IMR-90 (cell line): ENCODE measurements at regions not wholly inside any gene's neighbourhood (a gene's known extent, or its start where the extent isn't known, plus 50 kb on each side); places are given as distances from the start of the nearest gene placed in this dataset.

ENCODE experiments used
- ATAC-seq: fragments of 200-7000 bp; cut with Tn5 transposase; 2 replicates; pipeline ENCODE4 v1.9.1; 2020; ENCODE audit warnings: low read depth, mild to moderate bottlenecking, moderate library complexity
- BruUV-seq: library from RNA; stranded (reverse); fragments of 400-500 nt; replicated peaks from 2 replicates; lab custom pipeline; 2021; lab: Mats Ljungman, UMichigan
- CTCF ChIA-PET: fragments of 300-600 bp; formaldehyde crosslinking; extraction: SDS; loops from one replicate; lab custom pipeline; 2021; ENCODE audit warnings: antibody characterized with exemption; lab: Yijun Ruan, JAX
- POLR2A ChIA-PET: fragments of 300-600 bp; sonication (Branson Sonifier 250); formaldehyde crosslinking; loops from one replicate; lab custom pipeline; 2022; ENCODE audit warnings: antibody characterized with exemption; ENCODE audit not compliant: unreplicated experiment; lab: Charles Lee
- DNase-seq: peaks from one replicate; pipeline ENCODE4 v3.0.0; 2013
- H2AFZ ChIP-seq: replicated peaks from 2 replicates; pipeline ENCODE3; 2013; ENCODE audit warnings: low read length, mild to moderate bottlenecking; ENCODE audit not compliant: poor library complexity
- H2AK5ac ChIP-seq: 2 replicates; pipeline ENCODE4 v1.6.1; 2013; ENCODE audit warnings: low read depth, low read length, inconsistent platforms
- H2AK9ac ChIP-seq: replicated peaks from 2 replicates; pipeline ENCODE3; 2013; ENCODE audit warnings: mild to moderate bottlenecking, low read depth, low read length, moderate library complexity; ENCODE audit not compliant: poor library complexity
- H2BK120ac ChIP-seq: 2 replicates; pipeline ENCODE4 v1.6.1; 2013; ENCODE audit warnings: low read depth, low read length, inconsistent platforms
- H2BK15ac ChIP-seq: 3 replicates; pipeline ENCODE4 v1.6.1; 2013; ENCODE audit warnings: low read depth, low read length, inconsistent platforms
- H2BK20ac ChIP-seq: 2 replicates; pipeline ENCODE4 v1.6.1; 2013; ENCODE audit warnings: low read depth, mild to moderate bottlenecking, inconsistent platforms, low read length, moderate library complexity
- H2BK5ac ChIP-seq: 2 replicates; pipeline ENCODE4 v1.6.1; 2013; ENCODE audit warnings: mild to moderate bottlenecking, low read depth, low read length, inconsistent platforms; ENCODE audit not compliant: poor library complexity, severe bottlenecking
- H3K14ac ChIP-seq: replicated peaks from 2 replicates; pipeline ENCODE4 v1.6.1; 2013; ENCODE audit warnings: low read depth, low read length, inconsistent platforms
- H3K18ac ChIP-seq: 2 replicates; pipeline ENCODE4 v1.6.1; 2013; ENCODE audit warnings: low read depth, low read length, control low read depth
- H3K23ac ChIP-seq: 2 replicates; pipeline ENCODE4 v1.6.1; 2013; ENCODE audit warnings: low read depth, low read length, inconsistent platforms
- H3K27ac ChIP-seq: 2 replicates; pipeline ENCODE4 v1.5.1; 2013; ENCODE audit warnings: mild to moderate bottlenecking, control low read depth, low read length; ENCODE audit not compliant: insufficient read depth
- H3K27me3 ChIP-seq: 2 replicates; pipeline ENCODE4 v1.6.1; 2013; ENCODE audit warnings: low read length; ENCODE audit not compliant: control insufficient read depth, insufficient read depth
- H3K36me3 ChIP-seq: 2 replicates; pipeline ENCODE4 v1.6.1; 2013; ENCODE audit warnings: low read length, mixed read lengths; ENCODE audit not compliant: control insufficient read depth, insufficient read depth
- H3K4ac ChIP-seq: 2 replicates; pipeline ENCODE4 v1.6.1; 2013; ENCODE audit warnings: low read depth, low read length, inconsistent platforms
- H3K4me1 ChIP-seq: 2 replicates; pipeline ENCODE4 v1.6.1; 2013; ENCODE audit warnings: low read length, mixed read lengths; ENCODE audit not compliant: control insufficient read depth, insufficient read depth
- H3K4me2 ChIP-seq: 2 replicates; pipeline ENCODE4 v1.6.1; 2013; ENCODE audit warnings: low read depth, mild to moderate bottlenecking, control low read depth, low read length, moderate library complexity
- H3K4me3 ChIP-seq: 2 replicates; pipeline ENCODE4 v1.5.1; 2013; ENCODE audit warnings: low read depth, mild to moderate bottlenecking, control low read depth, low read length, moderate library complexity; ENCODE audit not compliant: insufficient read depth
- H3K56ac ChIP-seq: 2 replicates; pipeline ENCODE4 v1.6.1; 2013; ENCODE audit warnings: low read length, inconsistent platforms; ENCODE audit not compliant: insufficient read depth; ENCODE audit errors: extremely low read depth
- H3K79me1 ChIP-seq, 2 experiments: 2 replicates each; pipeline ENCODE4 v1.6.1; 2013; ENCODE audit warnings: low read length in 2 of 2, inconsistent platforms in 1 of 2, low read depth in 1 of 2
- H3K9ac ChIP-seq: 2 replicates; pipeline ENCODE4 v1.6.1; 2013; ENCODE audit warnings: low read depth, low read length, control low read depth
- H3K9me1 ChIP-seq: 2 replicates; pipeline ENCODE4 v1.6.1; 2013; ENCODE audit warnings: low read length, inconsistent platforms; ENCODE audit not compliant: insufficient read depth
- H3K9me3 ChIP-seq: 2 replicates; pipeline ENCODE4 v1.6.1; 2013; ENCODE audit warnings: low read length; ENCODE audit not compliant: control insufficient read depth, insufficient read depth
- H4K20me1 ChIP-seq: 2 replicates; pipeline ENCODE4 v1.6.1; 2013; ENCODE audit warnings: low read length, inconsistent platforms; ENCODE audit not compliant: insufficient read depth
- H4K5ac ChIP-seq: 2 replicates; pipeline ENCODE4 v1.6.1; 2013; ENCODE audit warnings: mild to moderate bottlenecking, low read depth, low read length, control low read depth
- H4K8ac ChIP-seq, 2 experiments: 2 replicates each; pipeline ENCODE4 v1.6.1; 2013; ENCODE audit warnings: low read depth in 2 of 2, low read length in 2 of 2, control low read depth in 1 of 2, inconsistent platforms in 1 of 2
- H4K91ac ChIP-seq: 2 replicates; pipeline ENCODE4 v1.6.1; 2013; ENCODE audit warnings: low read depth, low read length, inconsistent platforms; ENCODE audit not compliant: insufficient read depth
- BHLHE40 ChIP-seq: fragments of 150-350 bp; IDR thresholded peaks from 2 replicates; pipeline ENCODE4 v1.6.1; 2016; ENCODE audit warnings: mild to moderate bottlenecking, low read depth, low read length
- CEBPB ChIP-seq: IDR thresholded peaks from 2 replicates; pipeline ENCODE4 v1.6.1; 2012; ENCODE audit warnings: low read depth, low read length, improper control_type of control experiment
- MAFK ChIP-seq: IDR thresholded peaks from 2 replicates; pipeline ENCODE4 v1.6.1; 2012; ENCODE audit warnings: low read depth, low read length, improper control_type of control experiment
- MAZ ChIP-seq: IDR thresholded peaks from 2 replicates; pipeline ENCODE4 v1.6.1; 2012; ENCODE audit warnings: low read depth, mild to moderate bottlenecking, low read length, improper control_type of control experiment, moderate library complexity, borderline replicate concordance
- MXI1 ChIP-seq: IDR thresholded peaks from 2 replicates; pipeline ENCODE4 v1.6.1; 2012; ENCODE audit warnings: low read depth, mild to moderate bottlenecking, low read length, moderate library complexity, borderline replicate concordance
- POLR2A ChIP-seq: IDR thresholded peaks from 2 replicates; pipeline ENCODE4 v1.6.1; 2012; ENCODE audit warnings: mild to moderate bottlenecking, low read depth, low read length
- RAD21 ChIP-seq: IDR thresholded peaks from 2 replicates; pipeline ENCODE4 v1.6.1; 2012; ENCODE audit warnings: low read length, improper control_type of control experiment
- RCOR1 ChIP-seq: IDR thresholded peaks from 2 replicates; pipeline ENCODE4 v1.6.1; 2012; ENCODE audit warnings: mild to moderate bottlenecking, low read length, improper control_type of control experiment; ENCODE audit not compliant: insufficient replicate concordance
- RFX5 ChIP-seq: IDR thresholded peaks from 2 replicates; pipeline ENCODE4 v1.8.0; 2012; ENCODE audit warnings: low read depth, mild to moderate bottlenecking, low read length, moderate library complexity
- WGBS, 2 experiments: methylation state at CpG; one replicate each; pipeline versions ENCODE4 v1.1.5 to v1.1.7; 2013; ENCODE audit warnings: missing lambda C conversion rate in 2 of 2; ENCODE audit not compliant: insufficient read length in 1 of 2; ENCODE audit errors: extremely low coverage in 2 of 2; 5-methylcytosine and 5-hydroxymethylcytosine counted together
- dilution Hi-C: fragments of 300-500 bp; cut with HindIII; formaldehyde crosslinking; loops from one replicate; pipeline ENCODE4 v1.14.3; 2018; ENCODE audit warnings: low sequenced_read_pairs; ENCODE audit not compliant: unreplicated experiment
- in situ Hi-C: fragments of 300-500 bp; cut with MboI; formaldehyde crosslinking; loops from 3 replicates; pipeline ENCODE4 v1.14.3; 2019; ENCODE audit warnings: low sequenced_read_pairs, inconsistent platforms, mixed read lengths
- intact Hi-C: fragments of 100-400 bp; cut with micrococcal nuclease; formaldehyde crosslinking; loops from 2 replicates; pipeline ENCODE4 v1.10.0; 2022
- TF ChIP-seq, protein P1 (sequence below): fragments of 150-350 bp; IDR thresholded peaks from 2 replicates; pipeline ENCODE4 v1.6.1; 2016; ENCODE audit warnings: low read depth, mild to moderate bottlenecking, low read length, moderate library complexity, borderline replicate concordance
- TF ChIP-seq, protein P2 (sequence below): conservative IDR thresholded peaks from 2 replicates; pipeline ENCODE4 v1.5.1; 2012; ENCODE audit warnings: mild to moderate bottlenecking, low read depth, low read length, improper control_type of control experiment
- TF ChIP-seq, protein P3 (sequence below): fragments of 150-350 bp; IDR thresholded peaks from 2 replicates; pipeline ENCODE4 v1.6.1; 2017; ENCODE audit warnings: mild to moderate bottlenecking, antibody characterized with exemption, low read length, low read depth

DNA sequence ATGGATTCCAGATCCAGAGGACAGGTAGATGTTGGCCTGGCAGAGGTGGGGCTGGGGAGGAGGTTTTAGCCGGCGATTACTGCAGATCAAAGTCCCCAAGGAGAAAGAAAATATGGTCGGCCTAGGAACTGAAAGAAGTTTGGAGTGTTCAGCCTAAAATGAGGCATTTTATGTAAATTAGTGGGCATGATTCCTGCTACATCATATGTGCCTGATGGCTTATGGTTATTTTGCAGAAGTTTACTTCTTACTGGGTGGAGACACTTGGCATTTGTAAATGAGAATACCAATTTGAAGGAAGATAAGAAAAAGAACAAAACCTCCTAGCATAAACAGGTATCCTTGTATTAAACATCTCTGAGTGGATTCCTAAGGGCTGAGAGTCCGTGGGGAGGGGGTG lies 149.3 kb downstream of the FOXL1 start:
- Histone ChIP-seq H3K9ac (no peak overlapping the region), H3K56ac (no peak overlapping the region), H3K27ac (no peak overlapping the region), H3K4me3 (no peak overlapping the region), H4K91ac (no peak overlapping the region), H2AK9ac (no peak overlapping the region), H2AK5ac (no peak overlapping the region), H3K14ac (no peak overlapping the region), H2BK15ac (no peak overlapping the region), H3K9me1 (no peaks in the 10 kb centered on the region; the same call in 1 of the 2 replicates), H2BK120ac (no peak overlapping the region), H3K4me2 (no peak overlapping the region), H3K79me1 (no peaks in the 10 kb centered on the region), H2AFZ (no peak overlapping the region), H3K18ac (no peak overlapping the region), H3K9me3 (peaks cover 4% of the 10 kb centered on the region), H4K5ac (no peak overlapping the region), H3K4me1 (peaks cover under 1% of the 10 kb centered on the region; the same call in 1 of the 2 replicates), H3K23ac (no peak overlapping the region), H3K4ac (no peak overlapping the region), H4K20me1 (no peaks in the 10 kb centered on the region), H2BK20ac (no peak overlapping the region), H3K27me3 (peaks cover 63% of the 10 kb centered on the region), H2BK5ac (no peak overlapping the region), H3K36me3 (no peaks in the 10 kb centered on the region), H4K8ac (no peak overlapping the region)
- intact Hi-C loops = no loop called here
- WGBS, 2 experiments = 83% methylated on average over 3 of the region's 4 CpGs; no CpG with 5 or more reads in 1 of the 2 experiments
- no TSS peak for BruUV-seq
- DNase-seq = no peak
- ATAC-seq = no peak
- CTCF ChIA-PET = no interaction called here
- dilution Hi-C loops = no loop called here
- in situ Hi-C loops = no loop called here
- POLR2A ChIA-PET = no interaction called here
- TF ChIP-seq RFX5 (no peak), MAFK (no peak), MAZ (no peak), CEBPB (no peak), BHLHE40 (no peak), RAD21 (no peak), POLR2A (no peak), MXI1 (no peak), RCOR1 (no peak)
- TF ChIP-seq, protein P1, sequence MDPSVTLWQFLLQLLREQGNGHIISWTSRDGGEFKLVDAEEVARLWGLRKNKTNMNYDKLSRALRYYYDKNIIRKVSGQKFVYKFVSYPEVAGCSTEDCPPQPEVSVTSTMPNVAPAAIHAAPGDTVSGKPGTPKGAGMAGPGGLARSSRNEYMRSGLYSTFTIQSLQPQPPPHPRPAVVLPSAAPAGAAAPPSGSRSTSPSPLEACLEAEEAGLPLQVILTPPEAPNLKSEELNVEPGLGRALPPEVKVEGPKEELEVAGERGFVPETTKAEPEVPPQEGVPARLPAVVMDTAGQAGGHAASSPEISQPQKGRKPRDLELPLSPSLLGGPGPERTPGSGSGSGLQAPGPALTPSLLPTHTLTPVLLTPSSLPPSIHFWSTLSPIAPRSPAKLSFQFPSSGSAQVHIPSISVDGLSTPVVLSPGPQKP = no peak
- TF ChIP-seq, protein P2, sequence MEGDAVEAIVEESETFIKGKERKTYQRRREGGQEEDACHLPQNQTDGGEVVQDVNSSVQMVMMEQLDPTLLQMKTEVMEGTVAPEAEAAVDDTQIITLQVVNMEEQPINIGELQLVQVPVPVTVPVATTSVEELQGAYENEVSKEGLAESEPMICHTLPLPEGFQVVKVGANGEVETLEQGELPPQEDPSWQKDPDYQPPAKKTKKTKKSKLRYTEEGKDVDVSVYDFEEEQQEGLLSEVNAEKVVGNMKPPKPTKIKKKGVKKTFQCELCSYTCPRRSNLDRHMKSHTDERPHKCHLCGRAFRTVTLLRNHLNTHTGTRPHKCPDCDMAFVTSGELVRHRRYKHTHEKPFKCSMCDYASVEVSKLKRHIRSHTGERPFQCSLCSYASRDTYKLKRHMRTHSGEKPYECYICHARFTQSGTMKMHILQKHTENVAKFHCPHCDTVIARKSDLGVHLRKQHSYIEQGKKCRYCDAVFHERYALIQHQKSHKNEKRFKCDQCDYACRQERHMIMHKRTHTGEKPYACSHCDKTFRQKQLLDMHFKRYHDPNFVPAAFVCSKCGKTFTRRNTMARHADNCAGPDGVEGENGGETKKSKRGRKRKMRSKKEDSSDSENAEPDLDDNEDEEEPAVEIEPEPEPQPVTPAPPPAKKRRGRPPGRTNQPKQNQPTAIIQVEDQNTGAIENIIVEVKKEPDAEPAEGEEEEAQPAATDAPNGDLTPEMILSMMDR = no peak
- TF ChIP-seq, protein P3, sequence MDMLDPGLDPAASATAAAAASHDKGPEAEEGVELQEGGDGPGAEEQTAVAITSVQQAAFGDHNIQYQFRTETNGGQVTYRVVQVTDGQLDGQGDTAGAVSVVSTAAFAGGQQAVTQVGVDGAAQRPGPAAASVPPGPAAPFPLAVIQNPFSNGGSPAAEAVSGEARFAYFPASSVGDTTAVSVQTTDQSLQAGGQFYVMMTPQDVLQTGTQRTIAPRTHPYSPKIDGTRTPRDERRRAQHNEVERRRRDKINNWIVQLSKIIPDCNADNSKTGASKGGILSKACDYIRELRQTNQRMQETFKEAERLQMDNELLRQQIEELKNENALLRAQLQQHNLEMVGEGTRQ = no peak
